Small intestine (tissue), 7 donors: ENCODE measurements at regions not wholly inside any gene's neighbourhood (a gene's known extent, or its start where the extent isn't known, plus 50 kb on each side); places are given as distances from the start of the nearest gene placed in this dataset.

Source experiments
- DNase-seq, 2 donors: peaks; one replicate each; pipeline versions ENCODE4 v3.0.0 to v3.0.0-alpha.2; 2013
- FAIRE-seq: peaks from 2 replicates; lab custom pipeline; 2012; peaks lifted over from hg19 to GRCh38; lab: Jason Lieb, UNC
- H3K27ac ChIP-seq, 3 donors: one replicate each; pipeline ENCODE4 v1.5.1; 2013; ENCODE audit warnings: low read length in 2 of 3, mild to moderate bottlenecking in 2 of 3, control low read depth in 1 of 3, inconsistent platforms in 1 of 3, low read depth in 1 of 3, moderate library complexity in 1 of 3
- H3K27me3 ChIP-seq, 3 donors: one replicate each; pipeline ENCODE4 v1.6.1; 2013; ENCODE audit warnings: low read length in 3 of 3, inconsistent platforms in 1 of 3; ENCODE audit not compliant: control insufficient read depth in 3 of 3, insufficient read depth in 3 of 3
- H3K36me3 ChIP-seq, 3 donors: one replicate each; pipeline ENCODE4 v1.6.1; 2013; ENCODE audit warnings: low read length in 3 of 3, inconsistent platforms in 1 of 3, low read depth in 1 of 3, mild to moderate bottlenecking in 1 of 3, moderate library complexity in 1 of 3; ENCODE audit not compliant: control insufficient read depth in 3 of 3, insufficient read depth in 2 of 3
- H3K4me1 ChIP-seq, 3 donors: one replicate each; pipeline ENCODE4 v1.6.1; 2013; ENCODE audit warnings: low read length in 2 of 3, inconsistent platforms in 1 of 3, low read depth in 1 of 3, mild to moderate bottlenecking in 1 of 3, moderate library complexity in 1 of 3; ENCODE audit not compliant: control insufficient read depth in 3 of 3, insufficient read depth in 2 of 3
- H3K4me3 ChIP-seq, 3 donors: one replicate each; pipeline ENCODE4 v1.5.1; 2013; ENCODE audit warnings: low read length in 3 of 3, control low read depth in 1 of 3, inconsistent platforms in 1 of 3, low read depth in 1 of 3, mild to moderate bottlenecking in 1 of 3, moderate library complexity in 1 of 3
- H3K9me3 ChIP-seq, 2 donors: one replicate each; pipeline ENCODE4 v1.6.1; 2013; ENCODE audit warnings: low read depth in 1 of 2, low read length in 1 of 2; ENCODE audit not compliant: control insufficient read depth in 2 of 2, insufficient read depth in 1 of 2
- WGBS, 3 donors: extraction: QIAGEN DNeasy Blood & Tissue Kit; methylation state at CpG; one replicate each; pipeline ENCODE4 v1.1.7; 2013; 5-methylcytosine and 5-hydroxymethylcytosine counted together
- donor health status: healthy with polysubstance abuse.
- donor health status: control.
- donor health status: control.
- donor health status: Bipolar disorder and iron deficiency.
- donor health status: healthy.

- WGBS, 3 donors: 79 to 83% (median 79%) methylated on average over 7 of the region's 7 CpGs
- peaks cover 0 to 3% of the 10 kb centered on the region in 2 donors for H3K9me3 ChIP-seq
- H3K4me1 ChIP-seq: no peaks in the 10 kb centered on the region
- FAIRE-seq: no peak
- H3K4me3 ChIP-seq: no peak overlapping the region
- no peak overlapping the region for H3K27ac ChIP-seq
- no peak for DNase-seq
- no peaks in the 10 kb centered on the region for H3K36me3 ChIP-seq
- H3K27me3 ChIP-seq: peaks cover 0 to 4% (median 0%) of the 10 kb centered on the region in 3 donors
Measured at GRCh38 chr7:45511721-45512597, 62.2 kb upstream of the ADCY1 start.

- Histone ChIP-seq H3K27ac (no peak overlapping the region), H3K4me1 (no peaks in the 10 kb centered on the region), H3K9me3 (peaks cover 0 to 6% of the 10 kb centered on the region in 2 donors), H3K4me3 (no peak overlapping the region), H3K27me3 (peaks cover 0 to 4% (median 0%) of the 10 kb centered on the region in 3 donors), H3K36me3 (no peaks in the 10 kb centered on the region)
- DNase-seq (no peak), FAIRE-seq (no peak)
- WGBS, 3 donors: 71 to 78% (median 77%) methylated on average over 4 of the region's 4 CpGs
Measured at GRCh38 chr7:45514944-45515343, 59.2 kb upstream of the ADCY1 start.

GRCh38 chr7:45515346-45515745 lies 58.8 kb upstream of the ADCY1 start:
- no peaks in the 10 kb centered on the region for H3K36me3 ChIP-seq
- H3K27ac ChIP-seq: no peak overlapping the region
- DNase-seq (no peak), FAIRE-seq (no peak)
- peaks cover 0 to 6% of the 10 kb centered on the region in 2 donors for H3K9me3 ChIP-seq
- no peaks in the 10 kb centered on the region for H3K4me1 ChIP-seq
- no peak overlapping the region for H3K4me3 ChIP-seq
- peaks cover 0 to 4% (median 0%) of the 10 kb centered on the region in 3 donors for H3K27me3 ChIP-seq
